Activated B cell treated with CpG ODN at 0.5 μM for 24 hours (primary cell): ENCODE measurements at regions not wholly inside any gene's neighbourhood (a gene's known extent, or its start where the extent isn't known, plus 50 kb on each side); places are given as distances from the start of the nearest gene placed in this dataset.

ENCODE experiments used
- ATAC-seq: fragments of 200-7000 bp; cut with Tn5 transposase; one replicate; pipeline ENCODE4 v1.10.0; 2021; ENCODE audit warnings: low read depth, mild to moderate bottlenecking, moderate library complexity
- CTCF ChIA-PET: fragments of 350-600 bp; sonication (Branson Sonifier 250); formaldehyde crosslinking; loops from one replicate; lab custom pipeline; 2021; ENCODE audit warnings: antibody characterized with exemption; lab: Charles Lee
- POLR2A ChIA-PET: fragments of 350-600 bp; sonication (Branson Sonifier 250); formaldehyde crosslinking; loops from one replicate; lab custom pipeline; 2021; ENCODE audit warnings: antibody characterized with exemption; lab: Charles Lee
- DNase-seq: peaks from one replicate; pipeline ENCODE4 v3.0.0; 2022
- H3K27ac Mint-ChIP-seq: one replicate; pipeline ENCODE4 v1.8.0; 2020; ENCODE audit warnings: mixed read lengths
- H3K27me3 Mint-ChIP-seq: one replicate; pipeline ENCODE4 v1.8.0; 2021; ENCODE audit warnings: mixed read lengths
- H3K36me3 Mint-ChIP-seq: one replicate; pipeline ENCODE4 v1.8.0; 2021; ENCODE audit warnings: low read depth, mixed read lengths
- H3K4me1 Mint-ChIP-seq: one replicate; pipeline ENCODE4 v1.8.0; 2021; ENCODE audit warnings: mixed read lengths
- H3K4me3 Mint-ChIP-seq: one replicate; pipeline ENCODE4 v1.8.0; 2020; ENCODE audit warnings: mild to moderate bottlenecking, mixed read lengths
- H3K9me3 Mint-ChIP-seq: one replicate; pipeline ENCODE4 v1.8.0; 2020; ENCODE audit warnings: mixed read lengths
- intact Hi-C: fragments of 100-400 bp; cut with micrococcal nuclease; formaldehyde crosslinking; loops from one replicate; pipeline ENCODE4 v1.15.1; 2024
- TF ChIP-seq, protein P1 (sequence below): fragments of 200-600 bp; IDR thresholded peaks from one replicate; pipeline ENCODE4 v1.8.0; 2022; ENCODE audit warnings: antibody characterized with exemption, mild to moderate bottlenecking

DNA sequence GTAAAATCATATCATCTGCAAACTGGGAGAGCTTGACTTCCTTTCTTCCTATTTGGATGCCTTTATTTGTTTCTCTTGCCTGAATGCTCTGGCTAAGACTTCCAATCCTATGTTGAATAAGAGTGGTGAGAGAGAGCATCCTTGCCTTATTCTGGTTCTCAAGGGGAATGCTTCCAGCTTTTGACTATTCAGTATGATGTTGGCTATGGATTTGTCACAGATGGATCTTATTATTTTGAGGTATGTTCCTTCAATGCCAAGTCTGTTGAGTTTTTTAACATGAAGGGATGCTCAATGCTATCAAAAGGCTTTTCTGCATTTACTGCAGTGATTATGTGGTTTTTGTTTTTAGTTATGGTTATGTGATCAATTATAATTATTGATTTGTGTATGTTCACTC is 2144.6 kb upstream of the TENM3 start:
- H3K4me1 Mint-ChIP-seq = no peaks in the 10 kb centered on the region
- H3K27ac Mint-ChIP-seq = no peak overlapping the region
- intact Hi-C loops = no loop called here
- TF ChIP-seq, protein P1, sequence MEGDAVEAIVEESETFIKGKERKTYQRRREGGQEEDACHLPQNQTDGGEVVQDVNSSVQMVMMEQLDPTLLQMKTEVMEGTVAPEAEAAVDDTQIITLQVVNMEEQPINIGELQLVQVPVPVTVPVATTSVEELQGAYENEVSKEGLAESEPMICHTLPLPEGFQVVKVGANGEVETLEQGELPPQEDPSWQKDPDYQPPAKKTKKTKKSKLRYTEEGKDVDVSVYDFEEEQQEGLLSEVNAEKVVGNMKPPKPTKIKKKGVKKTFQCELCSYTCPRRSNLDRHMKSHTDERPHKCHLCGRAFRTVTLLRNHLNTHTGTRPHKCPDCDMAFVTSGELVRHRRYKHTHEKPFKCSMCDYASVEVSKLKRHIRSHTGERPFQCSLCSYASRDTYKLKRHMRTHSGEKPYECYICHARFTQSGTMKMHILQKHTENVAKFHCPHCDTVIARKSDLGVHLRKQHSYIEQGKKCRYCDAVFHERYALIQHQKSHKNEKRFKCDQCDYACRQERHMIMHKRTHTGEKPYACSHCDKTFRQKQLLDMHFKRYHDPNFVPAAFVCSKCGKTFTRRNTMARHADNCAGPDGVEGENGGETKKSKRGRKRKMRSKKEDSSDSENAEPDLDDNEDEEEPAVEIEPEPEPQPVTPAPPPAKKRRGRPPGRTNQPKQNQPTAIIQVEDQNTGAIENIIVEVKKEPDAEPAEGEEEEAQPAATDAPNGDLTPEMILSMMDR = no peak
- H3K4me3 Mint-ChIP-seq = no peak overlapping the region
- no peak for DNase-seq
- no peaks in the 10 kb centered on the region for H3K9me3 Mint-ChIP-seq
- no peaks in the 10 kb centered on the region for H3K27me3 Mint-ChIP-seq
- ChIA-PET POLR2A (no interaction called here), CTCF (no interaction called here)
- no peak for ATAC-seq
- no peaks in the 10 kb centered on the region for H3K36me3 Mint-ChIP-seq

GRCh38 chr4:180099957-180100356 is 2143.2 kb upstream of the TENM3 start:
- Mint-ChIP-seq H3K4me3 (no peak overlapping the region), H3K36me3 (no peaks in the 10 kb centered on the region), H3K27me3 (no peaks in the 10 kb centered on the region), H3K4me1 (no peaks in the 10 kb centered on the region), H3K9me3 (no peaks in the 10 kb centered on the region), H3K27ac (no peak overlapping the region)
- DNase-seq (no peak), ATAC-seq (no peak)
- ChIA-PET CTCF (no interaction called here), POLR2A (no interaction called here)
- intact Hi-C loops = no loop called here
- TF ChIP-seq, protein P1 = no peak

DNA sequence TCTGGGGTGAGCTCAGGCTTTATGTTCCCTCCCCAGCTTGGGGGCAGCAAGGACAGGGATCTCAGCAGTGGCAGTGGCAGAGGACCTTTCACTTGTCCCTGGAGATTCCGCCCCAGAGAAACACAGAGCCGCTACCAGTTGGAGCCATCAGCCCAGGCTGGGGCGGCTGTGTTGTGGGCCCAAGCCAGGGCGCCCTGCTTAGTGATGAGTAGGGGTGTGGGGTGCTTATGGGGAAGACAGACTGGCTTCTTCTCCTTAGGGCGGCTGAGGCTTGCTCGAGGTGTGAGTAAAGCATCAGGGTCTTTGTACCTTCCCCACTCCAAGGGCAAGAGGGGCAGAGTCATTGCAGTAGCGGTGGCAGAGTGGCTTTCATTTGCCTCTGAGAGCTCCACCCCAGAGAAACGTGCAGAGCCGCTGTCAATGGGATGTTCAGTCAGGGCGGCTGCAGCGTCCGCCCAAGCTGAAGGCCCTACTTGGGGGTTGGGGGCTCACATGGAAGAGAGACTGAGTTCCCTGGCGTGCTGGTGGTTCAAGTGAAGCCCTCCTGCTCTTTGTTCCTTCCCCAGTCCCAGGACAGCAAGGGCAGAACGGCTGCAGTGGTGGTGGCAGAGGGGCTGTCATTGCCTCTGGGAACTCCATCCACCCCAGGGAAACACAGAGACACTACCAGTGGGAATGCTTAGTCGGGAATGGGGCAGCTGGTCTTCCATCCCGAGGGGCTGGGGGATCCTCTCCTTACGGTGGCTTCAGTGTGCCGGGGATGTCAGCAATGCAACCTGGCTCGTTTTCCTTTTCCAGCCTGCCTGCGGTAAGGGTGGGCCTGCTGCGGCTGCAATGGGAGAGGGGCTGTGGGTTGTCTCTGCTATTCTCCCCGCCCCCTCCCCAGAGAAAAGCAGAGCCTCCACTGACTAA is 2142.5 kb upstream of the TENM3 start:
- ATAC-seq = no peak
- Mint-ChIP-seq H3K27ac (no peak overlapping the region), H3K4me3 (no peak overlapping the region), H3K9me3 (no peaks in the 10 kb centered on the region), H3K27me3 (no peaks in the 10 kb centered on the region), H3K4me1 (no peaks in the 10 kb centered on the region), H3K36me3 (no peaks in the 10 kb centered on the region)
- TF ChIP-seq, protein P1 = no peak
- ChIA-PET POLR2A (no interaction called here), CTCF (no interaction called here)
- intact Hi-C loops = no loop called here
- no peak for DNase-seq

DNA sequence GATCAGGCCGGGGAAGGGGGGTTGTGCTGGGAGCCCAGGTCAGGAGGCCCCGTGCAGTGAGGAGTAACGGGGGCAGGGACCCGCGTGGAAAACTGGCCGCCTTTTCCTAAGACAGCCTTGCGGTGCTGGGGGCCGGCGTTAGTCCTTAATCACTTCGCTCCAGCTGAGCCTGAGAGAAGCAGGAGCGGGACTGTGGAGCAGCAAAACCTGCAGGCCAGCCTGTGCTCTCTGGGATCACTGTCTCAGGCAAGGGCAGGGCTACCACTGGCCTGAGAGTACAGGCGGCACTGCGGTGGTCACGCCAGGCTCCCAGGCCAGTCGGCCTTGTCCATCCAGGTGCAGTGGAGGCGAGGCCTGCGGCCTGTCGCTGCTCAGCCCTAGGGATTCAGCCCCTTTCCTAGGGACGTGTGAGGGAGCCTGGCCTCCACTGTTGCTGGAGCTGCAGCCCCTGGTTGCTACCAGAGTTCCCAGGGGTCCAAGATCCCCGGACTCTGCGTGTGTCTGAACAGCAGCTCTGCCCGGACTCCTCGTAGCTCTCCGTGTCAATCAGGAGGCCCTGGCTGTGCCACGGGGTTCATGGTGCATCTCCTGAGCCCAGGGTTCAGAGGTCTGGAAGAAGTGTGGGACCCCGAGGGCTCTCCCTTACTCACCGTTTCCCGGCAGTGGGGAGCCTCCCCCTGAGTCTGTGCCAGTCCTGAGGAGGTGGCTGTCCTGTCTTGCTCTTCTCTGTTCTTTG is 2141.7 kb upstream of the TENM3 start:
- ChIA-PET POLR2A (no interaction called here), CTCF (no interaction called here)
- H3K27me3 Mint-ChIP-seq = no peaks in the 10 kb centered on the region
- H3K4me1 Mint-ChIP-seq = no peaks in the 10 kb centered on the region
- intact Hi-C loops = no loop called here
- no peaks in the 10 kb centered on the region for H3K9me3 Mint-ChIP-seq
- DNase-seq (no peak), ATAC-seq (no peak)
- H3K36me3 Mint-ChIP-seq = no peaks in the 10 kb centered on the region
- TF ChIP-seq, protein P1 = no peak
- H3K4me3 Mint-ChIP-seq = no peak overlapping the region
- no peak overlapping the region for H3K27ac Mint-ChIP-seq

GRCh38 chr4:180103794-180104193 is 2139.4 kb upstream of the TENM3 start:
- H3K27ac Mint-ChIP-seq = no peak overlapping the region
- DNase-seq = no peak
- POLR2A ChIA-PET = no interaction called here
- no peak overlapping the region for H3K4me3 Mint-ChIP-seq
- TF ChIP-seq, protein P1 = no peak
- H3K27me3 Mint-ChIP-seq = no peaks in the 10 kb centered on the region
- intact Hi-C loops = no loop called here
- H3K9me3 Mint-ChIP-seq = no peaks in the 10 kb centered on the region
- ATAC-seq = no peak
- no peaks in the 10 kb centered on the region for H3K4me1 Mint-ChIP-seq
- CTCF ChIA-PET = no interaction called here
- no peaks in the 10 kb centered on the region for H3K36me3 Mint-ChIP-seq
